Testis (tissue), 2 donors: ENCODE measurements at regions not wholly inside any gene's neighbourhood (a gene's known extent, or its start where the extent isn't known, plus 50 kb on each side); places are given as distances from the start of the nearest gene placed in this dataset.

Experiments
- POLR2A ChIP-seq: fragments of 450-650 bp; IDR thresholded peaks from one replicate; pipeline ENCODE4 v1.6.1; 2017; ENCODE audit warnings: antibody characterized with exemption, mild to moderate bottlenecking, moderate library complexity
- TF ChIP-seq, protein P1 (sequence below), 3 experiments: fragments of 450-650 bp in 2 of 3; fragments of 200-600 bp in 1 of 3; sonication (generic) in 1 of 3; IDR thresholded peaks; one replicate each; pipeline ENCODE4 v1.5.1; 2016 to 2019; ENCODE audit warnings: antibody characterized with exemption in 3 of 3, mild to moderate bottlenecking in 2 of 3, moderate library complexity in 1 of 3

DNA sequence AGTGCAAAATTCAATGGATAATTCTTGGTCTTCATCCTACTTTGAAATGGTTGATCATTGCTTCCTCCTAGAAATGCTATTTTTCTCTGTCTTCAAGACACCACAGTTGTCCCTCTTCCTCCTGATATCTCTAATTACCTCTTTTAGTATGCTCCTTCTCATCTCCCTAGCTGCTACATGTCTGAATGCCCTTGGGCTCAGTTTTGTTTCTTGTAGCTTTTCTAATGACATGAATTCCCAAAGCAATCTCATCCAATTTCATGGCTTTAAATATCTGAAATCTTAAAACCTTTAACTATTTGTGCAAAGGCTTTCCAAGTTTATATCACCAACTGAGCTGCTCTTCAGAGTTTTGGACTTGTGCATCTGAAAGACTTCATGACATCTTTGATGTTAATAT lies 120.2 kb upstream of the RGS17 start:
- TF ChIP-seq, protein P1, sequence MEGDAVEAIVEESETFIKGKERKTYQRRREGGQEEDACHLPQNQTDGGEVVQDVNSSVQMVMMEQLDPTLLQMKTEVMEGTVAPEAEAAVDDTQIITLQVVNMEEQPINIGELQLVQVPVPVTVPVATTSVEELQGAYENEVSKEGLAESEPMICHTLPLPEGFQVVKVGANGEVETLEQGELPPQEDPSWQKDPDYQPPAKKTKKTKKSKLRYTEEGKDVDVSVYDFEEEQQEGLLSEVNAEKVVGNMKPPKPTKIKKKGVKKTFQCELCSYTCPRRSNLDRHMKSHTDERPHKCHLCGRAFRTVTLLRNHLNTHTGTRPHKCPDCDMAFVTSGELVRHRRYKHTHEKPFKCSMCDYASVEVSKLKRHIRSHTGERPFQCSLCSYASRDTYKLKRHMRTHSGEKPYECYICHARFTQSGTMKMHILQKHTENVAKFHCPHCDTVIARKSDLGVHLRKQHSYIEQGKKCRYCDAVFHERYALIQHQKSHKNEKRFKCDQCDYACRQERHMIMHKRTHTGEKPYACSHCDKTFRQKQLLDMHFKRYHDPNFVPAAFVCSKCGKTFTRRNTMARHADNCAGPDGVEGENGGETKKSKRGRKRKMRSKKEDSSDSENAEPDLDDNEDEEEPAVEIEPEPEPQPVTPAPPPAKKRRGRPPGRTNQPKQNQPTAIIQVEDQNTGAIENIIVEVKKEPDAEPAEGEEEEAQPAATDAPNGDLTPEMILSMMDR (IDR thresholded peaks at IDR 0.05): no peak
- no peak for TF ChIP-seq POLR2A
